D721Med (cell line): ENCODE measurements at regions not wholly inside any gene's neighbourhood (a gene's known extent, or its start where the extent isn't known, plus 50 kb on each side); places are given as distances from the start of the nearest gene placed in this dataset.

Source experiments
- DNase-seq: peaks from one replicate; pipeline ENCODE4 v3.0.0; 2011; ENCODE audit warnings: low spot score; ENCODE audit not compliant: insufficient read length
- FAIRE-seq: peaks from 2 replicates; lab custom pipeline; 2011; peaks lifted over from hg19 to GRCh38; lab: Jason Lieb, UNC
- TF ChIP-seq, protein P1 (sequence below): IDR thresholded peaks from 2 replicates; pipeline ENCODE4 v1.5.1; 2012; ENCODE audit warnings: mild to moderate bottlenecking, control low read depth; ENCODE audit not compliant: insufficient read depth; ENCODE audit errors: missing control alignments

DNA sequence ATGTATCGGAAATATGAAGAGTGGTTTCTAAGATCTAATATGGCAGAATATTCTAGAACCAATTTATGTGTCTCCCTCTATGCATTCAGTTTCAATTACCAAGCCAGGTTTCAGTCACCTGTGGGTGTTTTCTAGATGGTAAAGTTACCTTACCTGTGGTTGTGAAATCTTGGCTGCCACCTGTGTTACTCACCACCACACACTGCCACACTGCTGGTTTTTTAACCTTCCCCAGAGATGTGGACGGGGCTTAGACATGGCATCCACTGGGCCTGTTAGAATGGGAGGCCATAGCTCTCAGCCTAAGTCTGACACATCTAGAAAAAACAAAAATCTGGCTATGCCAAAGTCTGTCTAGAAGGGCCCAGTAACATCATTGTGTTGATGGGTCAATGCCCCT is 896.5 kb upstream of the PABPC4L start:
- FAIRE-seq (no peak), DNase-seq (no peak)
- TF ChIP-seq, protein P1, sequence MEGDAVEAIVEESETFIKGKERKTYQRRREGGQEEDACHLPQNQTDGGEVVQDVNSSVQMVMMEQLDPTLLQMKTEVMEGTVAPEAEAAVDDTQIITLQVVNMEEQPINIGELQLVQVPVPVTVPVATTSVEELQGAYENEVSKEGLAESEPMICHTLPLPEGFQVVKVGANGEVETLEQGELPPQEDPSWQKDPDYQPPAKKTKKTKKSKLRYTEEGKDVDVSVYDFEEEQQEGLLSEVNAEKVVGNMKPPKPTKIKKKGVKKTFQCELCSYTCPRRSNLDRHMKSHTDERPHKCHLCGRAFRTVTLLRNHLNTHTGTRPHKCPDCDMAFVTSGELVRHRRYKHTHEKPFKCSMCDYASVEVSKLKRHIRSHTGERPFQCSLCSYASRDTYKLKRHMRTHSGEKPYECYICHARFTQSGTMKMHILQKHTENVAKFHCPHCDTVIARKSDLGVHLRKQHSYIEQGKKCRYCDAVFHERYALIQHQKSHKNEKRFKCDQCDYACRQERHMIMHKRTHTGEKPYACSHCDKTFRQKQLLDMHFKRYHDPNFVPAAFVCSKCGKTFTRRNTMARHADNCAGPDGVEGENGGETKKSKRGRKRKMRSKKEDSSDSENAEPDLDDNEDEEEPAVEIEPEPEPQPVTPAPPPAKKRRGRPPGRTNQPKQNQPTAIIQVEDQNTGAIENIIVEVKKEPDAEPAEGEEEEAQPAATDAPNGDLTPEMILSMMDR = no peak

DNA sequence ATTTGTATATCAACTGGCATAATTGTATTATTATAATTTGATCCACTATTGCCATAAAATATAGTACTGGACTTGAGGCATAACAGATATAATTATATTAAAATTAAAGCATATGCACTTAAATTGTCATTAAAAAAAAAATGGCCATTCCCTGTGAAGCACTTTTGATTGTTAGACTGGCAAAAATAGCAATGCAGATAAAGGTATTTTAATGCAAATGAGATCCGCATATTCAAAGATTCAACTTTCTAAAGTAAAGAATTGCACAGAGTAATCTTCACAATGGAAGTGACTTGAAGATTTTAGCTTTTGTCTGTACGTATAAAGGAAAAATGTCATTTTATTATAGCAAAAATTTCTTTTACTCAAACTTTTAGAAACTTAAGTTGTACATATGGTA is 871.8 kb upstream of the PABPC4L start:
- FAIRE-seq (no peak), DNase-seq (no peak)
- TF ChIP-seq, protein P1 = no peak

DNA sequence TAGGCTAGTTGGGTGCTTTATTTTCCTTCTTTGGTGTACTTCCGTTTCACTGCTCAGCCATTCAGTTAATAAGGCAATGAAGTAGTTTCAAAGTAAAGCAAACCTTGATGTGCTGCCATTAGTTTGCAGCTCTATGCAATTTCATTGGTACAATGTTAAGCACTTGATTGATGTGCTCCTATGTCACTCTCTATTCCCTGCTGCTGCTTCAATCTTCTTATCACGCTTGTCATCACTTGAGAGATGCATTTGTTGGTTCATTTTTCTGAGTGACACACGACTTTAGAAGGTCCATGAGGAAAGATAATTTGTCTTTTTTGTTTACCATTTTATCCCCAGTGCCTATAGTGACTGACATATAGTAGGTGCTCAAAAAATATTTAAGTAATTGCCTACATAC is 871.0 kb upstream of the PABPC4L start:
- TF ChIP-seq, protein P1 = no peak
- FAIRE-seq = no peak
- no peak for DNase-seq

DNA sequence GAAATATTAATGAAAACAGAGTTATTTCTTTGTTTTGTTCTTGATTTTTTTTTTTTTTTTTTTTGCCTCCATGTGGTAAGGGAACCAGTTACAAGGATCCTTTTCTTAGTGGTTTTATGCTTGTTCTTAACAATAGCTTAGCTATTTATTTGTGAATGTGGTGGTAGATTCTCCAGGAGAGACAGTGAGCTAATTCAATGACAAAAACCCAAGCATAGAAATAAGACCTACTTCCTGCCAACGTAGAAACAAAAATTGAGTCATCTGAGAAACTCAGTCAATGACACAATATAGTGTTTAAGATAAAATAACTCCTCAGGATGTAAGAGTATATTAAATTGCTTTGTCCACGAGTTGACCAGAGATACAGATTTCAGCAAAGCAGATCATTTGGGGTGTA is 863.8 kb upstream of the PABPC4L start:
- no peak for FAIRE-seq
- DNase-seq = no peak

DNA sequence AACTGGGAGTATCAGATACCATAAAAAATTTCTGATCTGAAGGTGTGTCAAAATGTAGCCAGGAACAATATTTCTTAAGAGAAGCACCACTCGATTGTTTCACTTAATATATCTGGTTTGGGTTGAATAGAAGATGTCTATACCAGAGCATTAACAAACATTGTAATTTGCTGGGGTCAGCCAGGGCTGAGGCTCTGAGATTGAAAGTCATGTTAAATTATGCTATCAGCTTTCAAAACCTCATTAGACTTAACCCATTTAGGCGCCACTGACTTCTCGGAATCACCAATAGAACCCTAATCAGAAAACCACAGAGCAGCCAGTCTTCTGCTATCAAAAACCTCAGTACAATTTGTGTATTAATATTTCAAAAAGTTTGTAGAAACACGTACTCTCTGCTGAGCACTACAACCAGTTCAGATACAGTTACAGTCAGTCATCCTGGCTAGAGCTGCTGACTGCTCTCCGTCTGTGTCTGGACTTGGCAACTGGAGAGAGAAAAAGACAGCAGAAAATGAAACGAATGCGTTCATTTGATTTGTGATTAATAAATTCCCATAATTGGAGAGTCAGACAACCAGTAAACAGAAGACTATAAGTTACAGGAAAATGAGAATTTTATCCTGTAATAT is 848.6 kb upstream of the PABPC4L start:
- DNase-seq (no peak), FAIRE-seq (no peak)
- TF ChIP-seq, protein P1 = no peak

More for the DNA sequence above, 863.8 kb upstream of the PABPC4L start:
- TF ChIP-seq, protein P1 = no peak

DNA sequence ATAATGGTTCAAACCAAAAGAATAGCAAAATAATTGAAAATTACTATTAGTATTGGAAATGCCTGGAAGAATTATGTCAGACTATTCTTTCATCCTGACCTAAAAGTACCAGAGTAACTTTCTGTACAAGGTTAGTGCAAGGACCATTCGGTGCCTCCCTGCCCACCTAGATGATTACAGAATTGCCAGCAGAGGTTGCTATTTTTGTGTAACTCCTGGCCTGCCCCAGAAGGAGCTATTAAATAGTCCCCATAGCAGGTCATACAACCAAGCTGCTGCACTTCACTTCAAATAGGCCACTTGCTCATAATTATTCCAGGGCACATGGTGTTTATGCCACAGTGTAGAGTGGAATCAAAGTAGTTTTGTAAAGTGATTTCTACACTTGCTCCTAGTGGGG is 831.1 kb upstream of the PABPC4L start:
- TF ChIP-seq, protein P1 = no peak
- DNase-seq (no peak), FAIRE-seq (no peak)

DNA sequence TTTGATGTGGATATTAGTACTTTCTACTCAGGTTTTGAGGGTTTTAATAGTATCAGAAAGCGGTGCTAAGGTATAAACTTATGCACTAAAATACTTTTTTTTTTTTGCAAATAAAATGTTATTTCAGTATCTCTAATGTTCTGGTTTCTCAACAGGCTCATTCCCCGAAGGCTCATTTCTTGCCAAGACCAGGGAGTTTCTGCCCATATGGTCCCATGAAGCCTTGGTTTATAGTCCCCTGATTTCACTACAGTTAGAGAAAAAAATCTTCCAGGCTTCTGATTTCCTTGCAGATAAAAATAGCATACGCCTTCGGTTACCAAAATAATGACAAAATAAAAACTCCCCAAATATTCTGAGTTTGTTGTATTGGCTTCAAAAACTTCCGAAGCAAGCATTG is 814.2 kb upstream of the PABPC4L start:
- TF ChIP-seq, protein P1 = no peak
- no peak for FAIRE-seq
- DNase-seq = no peak
